GM19438 (cell line): ENCODE measurements at regions not wholly inside any gene's neighbourhood (a gene's known extent, or its start where the extent isn't known, plus 50 kb on each side); places are given as distances from the start of the nearest gene placed in this dataset.
A peak's percentile ranks its signal among the peaks of the same experiment; 100 is the strongest.
"Not testable (repeated sequence)": the region's sequence is repeated elsewhere in the genome, so short reads cannot be mapped to it uniquely, and the experiment has no call there.

Experiments
- ATAC-seq: cut with Tn5 transposase; IDR thresholded peaks from one replicate; pipeline ENCODE4 v1.9.1; 2021; ENCODE audit warnings: low read depth; ENCODE audit not compliant: unreplicated experiment

GRCh38 chr4:104010722-104011121, 290.9 kb upstream of the TACR3 start:
- ATAC-seq = no peak

- ATAC-seq = not testable (repeated sequence)
Observed at GRCh38 chr4:104002318-104002717, 282.5 kb upstream of the TACR3 start.

- no peak for ATAC-seq
Observed at GRCh38 chr4:103998756-103999155, 279.0 kb upstream of the TACR3 start.

- no peak for ATAC-seq
Observed at GRCh38 chr4:103996637-103997036, 276.9 kb upstream of the TACR3 start.

- ATAC-seq = no peak
Observed at GRCh38 chr4:103996064-103996463, 276.3 kb upstream of the TACR3 start.

GRCh38 chr4:103994059-103994458, 274.3 kb upstream of the TACR3 start:
- no peak for ATAC-seq

- ATAC-seq = no peak
Observed at GRCh38 chr4:103982454-103982853, 262.7 kb upstream of the TACR3 start.

- ATAC-seq = no peak
Observed at GRCh38 chr4:103948244-103949018, 228.6 kb upstream of the TACR3 start.

- ATAC-seq = no peak
Observed at GRCh38 chr4:103947617-103948016, 227.8 kb upstream of the TACR3 start.

- not testable (repeated sequence) for ATAC-seq
Observed at GRCh38 chr4:103946621-103947268, 227.0 kb upstream of the TACR3 start.

- no peak for ATAC-seq
Observed at GRCh38 chr4:103938488-103938887, 218.7 kb upstream of the TACR3 start.

- no peak for ATAC-seq
Observed at GRCh38 chr4:103936653-103937145, 216.9 kb upstream of the TACR3 start.

GRCh38 chr4:103934178-103934789, 214.5 kb upstream of the TACR3 start:
- peak; percentile 84 for ATAC-seq

GRCh38 chr4:103928370-103928769, 208.6 kb upstream of the TACR3 start:
- no peak for ATAC-seq

- no peak for ATAC-seq
Observed at GRCh38 chr4:103923551-103923950, 203.8 kb upstream of the TACR3 start.

- no peak for ATAC-seq
Observed at GRCh38 chr4:103918214-103918613, 198.4 kb upstream of the TACR3 start.

GRCh38 chr4:103915224-103915869, 195.6 kb upstream of the TACR3 start:
- ATAC-seq = peak; percentile 92

- ATAC-seq = no peak
Observed at GRCh38 chr4:103907414-103907813, 187.6 kb upstream of the TACR3 start.

GRCh38 chr4:103904123-103904522, 184.3 kb upstream of the TACR3 start:
- no peak for ATAC-seq

GRCh38 chr4:103902730-103903129, 182.9 kb upstream of the TACR3 start:
- no peak for ATAC-seq

GRCh38 chr4:103895876-103896465, 176.2 kb upstream of the TACR3 start:
- no peak for ATAC-seq
